HG03571 (cell line): ENCODE measurements at regions not wholly inside any gene's neighbourhood (a gene's known extent, or its start where the extent isn't known, plus 50 kb on each side); places are given as distances from the start of the nearest gene placed in this dataset.

ENCODE experiments used
- ATAC-seq: cut with Tn5 transposase; IDR thresholded peaks from one replicate; pipeline ENCODE4 v1.9.1; 2021; ENCODE audit not compliant: unreplicated experiment

DNA sequence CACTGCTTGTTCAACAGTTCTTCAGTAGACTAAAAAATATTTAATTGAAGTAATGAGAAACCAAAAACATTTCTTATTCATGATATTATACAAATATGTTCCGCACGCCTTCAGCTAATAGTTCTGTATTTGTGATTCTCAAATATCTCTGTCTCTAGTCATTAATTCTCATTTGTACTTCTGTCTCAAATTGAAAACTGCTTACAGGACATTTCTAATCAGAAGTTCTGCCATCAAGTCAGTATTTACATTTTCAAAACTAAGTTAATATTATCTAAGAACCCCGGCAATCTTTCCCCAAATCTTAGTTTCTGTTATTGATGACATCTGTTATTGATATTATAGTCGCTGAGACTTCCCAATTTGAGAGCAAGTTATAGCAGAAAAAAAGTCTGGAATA lies 78.6 kb upstream of the PGRMC2 start:
- ATAC-seq: no peak

DNA sequence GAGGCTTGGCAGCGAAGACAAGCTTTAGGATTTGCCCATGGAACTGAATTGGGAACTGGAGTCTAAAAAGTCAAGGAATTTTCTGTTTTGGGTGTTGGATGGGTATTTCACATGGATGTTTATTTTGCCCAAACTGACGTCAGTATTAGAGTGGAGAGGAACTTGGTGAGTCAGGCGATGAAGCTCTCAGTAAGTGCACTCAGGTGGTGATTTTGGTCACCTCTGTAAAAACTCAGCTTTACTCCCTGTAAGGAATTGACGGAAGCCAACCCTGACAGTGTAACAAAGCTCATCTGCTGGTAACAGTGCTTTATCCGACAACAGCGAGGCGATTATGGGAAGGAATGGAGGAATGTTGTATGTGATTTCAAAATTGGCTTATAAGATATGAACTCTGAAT lies 77.0 kb upstream of the PGRMC2 start:
- no peak for ATAC-seq

DNA sequence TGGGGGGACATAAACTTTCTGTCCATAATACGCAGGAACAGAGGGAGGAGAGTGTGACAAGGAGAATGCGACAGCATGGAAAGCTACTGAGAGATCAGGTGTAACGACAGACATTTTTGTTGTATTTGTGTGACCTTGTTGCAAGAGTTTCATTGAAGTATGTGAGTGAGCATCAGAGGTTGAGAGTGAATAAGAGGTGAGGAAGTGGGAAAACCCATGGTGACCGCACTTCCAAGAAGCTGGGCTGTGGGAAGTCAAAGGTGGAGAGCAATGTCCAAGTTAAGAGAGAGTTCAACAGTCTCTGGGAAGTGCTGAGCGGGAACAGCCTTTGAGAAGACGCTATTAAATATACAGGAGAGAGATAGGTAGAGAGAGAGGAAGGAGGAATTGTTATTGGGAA lies 76.4 kb upstream of the PGRMC2 start:
- ATAC-seq: no peak

GRCh38 chr4:128362760-128363159 lies 75.1 kb upstream of the PGRMC2 start:
- ATAC-seq: no peak

DNA sequence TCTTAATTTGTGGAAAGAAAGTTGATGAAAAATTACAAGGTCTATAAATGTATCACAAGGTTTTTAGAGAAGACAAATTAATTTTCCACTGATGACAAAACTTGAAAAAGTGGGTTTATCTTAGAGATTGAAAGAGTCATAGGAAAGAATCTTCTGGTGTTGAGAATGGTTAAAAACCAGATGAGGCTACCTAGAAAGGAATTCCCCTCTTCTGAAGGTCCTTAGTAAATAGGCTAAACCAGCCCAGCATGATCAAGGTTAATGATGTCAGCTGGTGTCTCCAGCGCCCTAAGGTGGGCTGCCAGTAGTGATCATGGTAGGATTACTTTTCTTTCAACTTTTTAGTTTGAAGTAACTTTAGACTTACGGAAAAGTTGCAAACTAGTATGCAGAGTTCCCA lies 71.8 kb upstream of the PGRMC2 start:
- no peak for ATAC-seq

DNA sequence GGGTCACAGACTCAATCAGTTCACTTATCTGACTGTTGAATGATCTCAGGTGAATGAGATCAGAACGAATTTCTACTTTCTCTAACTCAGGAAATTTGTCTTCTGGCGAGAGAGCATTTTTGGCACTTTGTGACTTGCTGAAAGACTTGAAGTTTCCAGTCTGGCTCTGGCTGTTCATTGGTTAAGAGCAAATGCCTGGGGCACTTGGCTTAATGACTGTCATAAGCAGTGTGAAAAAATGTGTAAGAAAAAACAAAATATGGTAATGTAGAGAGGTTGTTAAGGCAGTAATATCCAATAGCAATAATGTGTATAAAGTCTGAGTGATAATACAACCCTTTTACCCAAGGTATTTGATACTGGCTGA lies 71.3 kb upstream of the PGRMC2 start:
- ATAC-seq: no peak

DNA sequence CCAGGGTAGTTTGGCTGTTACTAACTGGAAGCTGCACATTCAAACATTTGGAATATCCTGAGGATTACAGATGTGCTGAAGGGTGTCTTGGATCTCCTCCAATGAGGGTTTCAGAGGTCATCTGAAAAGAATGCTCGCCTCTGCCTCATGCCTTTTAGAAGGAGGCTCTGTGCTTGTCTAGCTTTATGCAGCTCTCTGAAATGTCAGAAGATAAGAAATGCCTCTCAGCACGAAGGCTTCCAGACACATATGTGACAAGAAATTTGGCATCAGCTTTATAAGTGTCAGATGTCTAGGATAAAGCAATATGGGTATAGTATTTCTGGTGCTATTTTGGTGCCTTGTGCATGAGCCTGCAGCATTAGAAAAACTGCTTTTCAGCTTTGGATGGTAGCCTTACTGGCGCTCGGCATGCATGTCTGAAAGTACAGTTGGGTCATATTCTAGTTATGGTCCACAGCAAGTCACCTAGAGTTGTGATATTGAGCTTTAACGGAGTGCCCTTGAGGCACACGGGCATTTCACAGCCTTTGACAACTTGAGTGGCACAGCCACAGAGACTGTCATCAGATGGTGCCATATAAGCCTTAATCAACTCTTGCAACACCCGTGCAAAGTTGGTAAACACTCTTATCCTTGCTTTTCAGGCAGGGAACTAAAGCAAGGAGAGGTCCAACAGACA lies 70.8 kb upstream of the PGRMC2 start:
- no peak for ATAC-seq

GRCh38 chr4:128357286-128357685 lies 69.7 kb upstream of the PGRMC2 start:
- ATAC-seq: no peak

DNA sequence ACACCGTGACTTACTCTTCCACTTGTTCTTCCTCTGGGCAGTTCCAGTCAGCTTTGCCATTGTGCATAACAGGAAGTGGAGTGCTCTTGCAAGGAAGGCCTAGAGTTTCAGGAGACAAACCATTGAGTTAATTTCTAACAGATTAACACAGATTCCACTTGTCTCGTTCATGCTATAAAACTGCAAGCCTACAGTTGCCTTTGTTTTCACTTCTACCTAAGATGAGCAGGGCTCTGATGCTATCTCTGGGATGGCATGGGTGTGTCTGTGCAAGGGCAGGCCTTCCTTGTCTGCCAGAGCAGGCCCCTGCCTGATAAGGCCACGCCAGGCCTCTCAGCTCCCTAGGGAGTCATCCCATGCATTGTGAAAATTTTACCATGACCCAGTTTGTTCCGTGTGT lies 67.7 kb upstream of the PGRMC2 start:
- ATAC-seq: peak; percentile 94

- no peak for ATAC-seq
Measured at GRCh38 chr4:128354205-128354821, 66.7 kb upstream of the PGRMC2 start.

DNA sequence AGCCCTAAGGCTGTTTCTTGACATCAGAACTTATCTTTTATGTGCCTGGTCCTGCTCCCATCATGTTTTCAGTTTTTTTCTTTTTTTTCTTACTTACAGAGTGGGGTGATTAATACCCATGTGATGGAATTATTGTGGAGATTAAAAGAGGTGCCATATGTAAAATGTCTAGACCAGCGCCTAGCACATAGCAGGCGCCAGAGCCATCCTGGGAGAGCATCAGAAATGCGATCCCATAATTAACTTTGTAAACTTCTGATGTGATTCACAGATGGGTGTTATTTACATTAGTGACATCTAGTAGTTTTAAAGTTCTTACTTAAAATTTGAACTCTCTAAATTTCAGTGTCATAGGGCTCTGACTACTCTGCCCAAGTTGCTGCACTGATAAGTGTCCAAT lies 66.2 kb upstream of the PGRMC2 start:
- no peak for ATAC-seq

DNA sequence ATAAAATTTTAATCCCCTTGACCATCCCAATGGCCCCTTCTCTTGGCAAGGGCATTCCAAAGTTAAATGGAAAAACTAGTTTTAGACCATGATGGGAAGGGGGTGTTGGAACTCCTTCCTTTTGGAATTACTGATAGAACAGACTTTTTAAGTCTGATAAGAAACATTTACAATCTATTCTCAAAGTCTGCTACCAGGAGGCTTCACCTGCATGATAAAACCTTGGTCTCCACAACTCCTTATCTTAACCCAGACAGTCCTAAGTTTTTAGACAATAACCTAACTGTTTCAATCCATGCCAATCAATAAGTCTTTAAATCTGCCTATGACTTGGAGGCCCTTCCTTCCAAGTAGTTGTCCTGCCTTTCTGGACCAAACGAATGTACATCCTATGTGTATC lies 63.9 kb upstream of the PGRMC2 start:
- no peak for ATAC-seq

GRCh38 chr4:128350449-128351045 lies 62.9 kb upstream of the PGRMC2 start:
- ATAC-seq: no peak

DNA sequence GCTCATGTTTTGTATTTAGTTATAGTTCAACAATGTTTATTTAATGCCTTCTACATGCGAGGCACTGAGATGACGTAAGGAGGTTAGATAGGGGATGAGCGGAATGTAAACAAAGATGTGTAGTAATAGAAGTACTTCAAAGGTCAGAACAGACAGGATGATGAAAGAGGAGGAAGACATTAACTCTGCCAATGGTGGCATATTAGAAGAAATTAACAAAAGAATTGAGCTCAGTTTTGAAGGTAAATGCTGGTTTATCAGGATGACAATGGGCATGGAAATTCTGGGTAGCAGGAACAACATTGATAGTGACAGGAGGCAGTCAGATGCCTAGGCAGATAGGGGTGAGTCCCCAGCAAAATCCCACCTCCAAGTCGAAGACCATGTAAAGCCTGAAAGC lies 62.3 kb upstream of the PGRMC2 start:
- ATAC-seq: no peak

DNA sequence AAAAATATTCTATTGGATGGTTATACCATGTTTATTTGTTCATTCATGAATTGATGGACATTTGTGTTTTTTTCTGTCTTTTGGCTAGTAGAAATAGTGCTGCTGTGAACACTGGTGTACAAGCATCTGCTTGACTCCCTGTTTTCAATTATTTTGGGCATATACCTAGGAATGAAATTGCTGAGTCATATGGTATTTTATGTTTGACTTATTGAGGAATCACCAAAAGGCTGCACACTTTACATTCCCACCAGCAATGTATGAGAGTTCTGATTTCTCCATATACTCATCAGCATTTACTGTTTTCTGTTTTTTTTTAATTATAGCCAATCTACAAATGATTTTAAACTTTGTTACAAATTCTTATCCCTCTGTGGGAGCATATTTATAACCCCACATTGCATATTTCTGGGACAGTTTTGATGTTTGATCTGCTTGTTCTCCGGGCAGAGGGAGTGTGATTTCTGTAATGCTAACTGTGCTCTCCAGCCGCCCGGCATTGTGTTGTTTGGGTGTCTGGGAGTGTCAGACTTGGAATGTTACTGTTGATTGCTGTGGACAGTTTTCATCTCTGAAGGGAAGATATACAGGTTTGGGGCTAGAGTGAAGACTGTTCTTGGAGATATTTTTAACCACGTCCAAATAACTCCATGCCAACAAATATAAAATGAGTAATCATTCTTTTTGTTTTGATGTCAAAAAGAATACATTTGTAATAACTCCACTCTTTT lies 60.5 kb upstream of the PGRMC2 start:
- no peak for ATAC-seq

- ATAC-seq: no peak
Measured at GRCh38 chr4:128347175-128347868, 59.7 kb upstream of the PGRMC2 start.

GRCh38 chr4:128346054-128346716 lies 58.6 kb upstream of the PGRMC2 start:
- no peak for ATAC-seq

DNA sequence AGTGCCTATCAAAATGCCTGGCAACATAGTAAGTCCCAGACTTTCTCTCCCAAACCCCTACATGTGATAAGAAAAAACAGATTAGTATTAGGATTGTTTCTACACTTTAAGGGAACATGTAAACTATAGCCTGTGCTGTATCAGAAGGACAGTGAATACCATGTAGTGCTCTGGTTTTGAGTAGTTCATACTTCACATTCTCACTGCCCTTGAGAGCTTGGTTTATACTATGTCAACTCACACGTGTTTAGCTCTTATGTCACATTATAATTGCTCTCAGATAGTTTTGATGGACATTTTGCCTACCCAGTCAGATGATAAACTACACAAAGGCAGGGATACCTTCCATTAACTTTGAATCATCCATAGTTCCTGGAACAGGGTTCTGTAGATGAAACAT lies 58.0 kb upstream of the PGRMC2 start:
- no peak for ATAC-seq

DNA sequence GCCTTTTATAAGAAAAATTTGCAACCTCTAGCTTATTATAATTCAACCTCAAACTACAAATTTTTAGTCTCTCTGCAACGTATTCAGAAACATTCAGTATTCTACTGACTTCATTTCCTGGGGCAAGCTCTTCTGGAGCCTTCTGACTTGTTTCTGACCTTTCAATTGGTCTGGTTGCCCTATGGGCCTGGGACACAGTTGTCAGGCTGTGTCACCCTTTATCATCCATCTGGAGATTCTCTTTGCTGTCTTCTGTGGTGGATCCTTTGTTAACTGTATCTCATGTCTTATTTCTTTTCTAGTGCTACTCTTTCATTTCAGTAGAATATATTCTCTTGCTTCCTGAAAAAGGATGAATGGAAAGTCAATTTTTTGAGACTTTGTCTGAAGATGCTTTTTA lies 55.1 kb upstream of the PGRMC2 start:
- ATAC-seq: no peak

DNA sequence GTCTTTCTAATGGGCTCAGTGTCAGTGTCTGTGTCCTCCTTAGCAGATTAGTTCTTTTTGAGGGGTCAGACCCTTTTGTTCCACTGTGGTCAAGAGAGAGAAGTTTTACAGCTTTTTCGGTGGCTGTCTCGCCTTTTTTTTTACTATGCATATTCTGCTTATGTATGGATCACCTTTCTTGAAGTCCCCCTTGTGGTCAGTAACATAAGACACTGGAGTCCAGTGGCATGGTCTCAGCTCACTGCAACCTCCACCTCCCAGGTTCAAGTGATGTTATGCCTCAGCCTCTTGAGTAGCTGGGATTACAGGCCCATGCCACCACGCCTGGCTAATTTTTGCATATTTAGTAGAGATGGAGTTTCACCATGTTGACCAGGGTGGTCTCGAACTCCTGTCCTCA lies 54.0 kb upstream of the PGRMC2 start:
- no peak for ATAC-seq
